ENCODE measurements at regions not wholly inside any gene's neighbourhood (a gene's known extent, or its start where the extent isn't known, plus 50 kb on each side); places are given as distances from the start of the nearest gene placed in this dataset.

DNA sequence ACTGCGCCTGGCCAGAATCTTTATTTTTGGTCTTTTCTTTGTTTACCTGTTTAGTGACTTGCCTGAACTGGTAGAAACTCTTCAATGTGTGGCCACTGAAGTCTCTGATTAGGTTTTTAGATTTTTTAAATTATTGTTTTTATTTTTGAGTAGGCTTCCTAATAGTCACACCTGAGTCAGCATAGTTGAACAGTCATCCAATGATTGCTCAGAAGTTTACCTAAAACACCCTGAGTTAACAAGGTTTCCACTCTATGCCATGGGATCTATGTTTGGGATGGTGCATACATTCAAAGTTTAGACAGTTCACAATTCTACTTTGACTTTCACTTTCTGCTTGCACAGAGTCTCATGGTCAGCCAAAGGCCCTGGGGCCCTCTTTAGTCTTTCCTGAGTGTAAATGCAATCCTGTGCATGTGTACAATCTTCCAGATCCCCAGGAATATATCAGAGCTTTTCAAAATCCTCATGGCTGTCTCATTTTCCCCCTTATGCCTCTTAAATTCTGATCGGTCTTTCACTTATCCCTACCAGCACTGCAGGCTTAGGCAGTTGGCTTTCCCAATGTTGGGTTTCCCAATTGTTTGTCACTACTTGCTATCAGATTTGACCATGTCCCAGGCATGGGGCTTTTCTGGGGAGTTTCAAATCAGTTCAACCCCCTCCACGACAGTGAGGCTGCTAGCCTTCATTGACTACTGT, 114.4 kb upstream of the RAB3GAP2 start:
- TF ChIP-seq, protein P1, sequence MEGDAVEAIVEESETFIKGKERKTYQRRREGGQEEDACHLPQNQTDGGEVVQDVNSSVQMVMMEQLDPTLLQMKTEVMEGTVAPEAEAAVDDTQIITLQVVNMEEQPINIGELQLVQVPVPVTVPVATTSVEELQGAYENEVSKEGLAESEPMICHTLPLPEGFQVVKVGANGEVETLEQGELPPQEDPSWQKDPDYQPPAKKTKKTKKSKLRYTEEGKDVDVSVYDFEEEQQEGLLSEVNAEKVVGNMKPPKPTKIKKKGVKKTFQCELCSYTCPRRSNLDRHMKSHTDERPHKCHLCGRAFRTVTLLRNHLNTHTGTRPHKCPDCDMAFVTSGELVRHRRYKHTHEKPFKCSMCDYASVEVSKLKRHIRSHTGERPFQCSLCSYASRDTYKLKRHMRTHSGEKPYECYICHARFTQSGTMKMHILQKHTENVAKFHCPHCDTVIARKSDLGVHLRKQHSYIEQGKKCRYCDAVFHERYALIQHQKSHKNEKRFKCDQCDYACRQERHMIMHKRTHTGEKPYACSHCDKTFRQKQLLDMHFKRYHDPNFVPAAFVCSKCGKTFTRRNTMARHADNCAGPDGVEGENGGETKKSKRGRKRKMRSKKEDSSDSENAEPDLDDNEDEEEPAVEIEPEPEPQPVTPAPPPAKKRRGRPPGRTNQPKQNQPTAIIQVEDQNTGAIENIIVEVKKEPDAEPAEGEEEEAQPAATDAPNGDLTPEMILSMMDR (IDR thresholded peaks at IDR 0.05): no peak
- TF ChIP-seq POLR2A (IDR thresholded peaks at IDR 0.05): no peak

Measured in upper lobe of left lung (tissue), 4 donors.